B cell (primary cell): ENCODE measurements at regions not wholly inside any gene's neighbourhood (a gene's known extent, or its start where the extent isn't known, plus 50 kb on each side); places are given as distances from the start of the nearest gene placed in this dataset.

Experiments used
- CTCF ChIP-seq: fragments of 200-600 bp; IDR thresholded peaks from one replicate; pipeline ENCODE4 v1.8.0; 2022; ENCODE audit warnings: antibody characterized with exemption, mild to moderate bottlenecking
- EZH2 ChIP-seq: IDR thresholded peaks from 2 replicates; pipeline ENCODE4 v1.6.1; 2012; ENCODE audit warnings: borderline replicate concordance, low read depth, mild to moderate bottlenecking, moderate library complexity, low read length; ENCODE audit not compliant: insufficient read depth, poor library complexity, severe bottlenecking

- TF ChIP-seq CTCF: no peak
- no peak for TF ChIP-seq EZH2
Measured at GRCh38 chr17:72501404-72502370, 380.9 kb downstream of the SOX9 start.
